CD4-positive, alpha-beta memory T cell (primary cell): ENCODE measurements at regions not wholly inside any gene's neighbourhood (a gene's known extent, or its start where the extent isn't known, plus 50 kb on each side); places are given as distances from the start of the nearest gene placed in this dataset.

Experiments
- CTCF ChIA-PET: fragments of 350-600 bp; sonication (Branson Sonifier 250); formaldehyde crosslinking; loops from one replicate; lab custom pipeline; 2021; ENCODE audit warnings: inconsistent platforms; ENCODE audit not compliant: partially characterized antibody; lab: Charles Lee
- POLR2A ChIA-PET: fragments of 350-600 bp; sonication (Branson Sonifier 250); formaldehyde crosslinking; loops from one replicate; lab custom pipeline; 2021; ENCODE audit not compliant: partially characterized antibody; lab: Charles Lee
- DNase-seq, 5 donors: peaks; one replicate each; pipeline versions ENCODE4 v3.0.0 to v3.0.0-alpha.2; 2020 to 2022; ENCODE audit warnings: mixed read lengths in 1 of 5
- H3K27ac ChIP-seq: one replicate; pipeline ENCODE4 v1.7.0; 2013; ENCODE audit warnings: low read depth, low read length
- H3K27me3 ChIP-seq: 2 replicates; pipeline ENCODE4 v1.7.0; 2013; ENCODE audit warnings: mild to moderate bottlenecking, low read length, moderate library complexity; ENCODE audit not compliant: insufficient read depth
- H3K36me3 ChIP-seq: 2 replicates; pipeline ENCODE4 v1.7.0; 2013; ENCODE audit warnings: mild to moderate bottlenecking, low read length, moderate library complexity; ENCODE audit not compliant: insufficient read depth
- H3K4me1 ChIP-seq: 2 replicates; pipeline ENCODE4 v1.7.0; 2013; ENCODE audit warnings: mild to moderate bottlenecking, low read length, moderate library complexity; ENCODE audit not compliant: insufficient read depth
- H3K4me3 ChIP-seq, 2 donors: one replicate each; pipeline ENCODE4 v1.7.0; 2013; ENCODE audit warnings: low read length in 2 of 2, mild to moderate bottlenecking in 1 of 2
- H3K9me3 ChIP-seq, 2 donors: one replicate each; pipeline ENCODE4 v1.7.0; 2013; ENCODE audit warnings: low read length in 2 of 2, control low read depth in 1 of 2; ENCODE audit not compliant: control insufficient read depth in 1 of 2
- H3K27ac Mint-ChIP-seq, 7 donors: one replicate each; pipeline ENCODE4 v1.8.0; 2020 to 2021; ENCODE audit warnings: mixed read lengths in 7 of 7, mild to moderate bottlenecking in 6 of 7, inconsistent platforms in 3 of 7, moderate library complexity in 3 of 7
- H3K27me3 Mint-ChIP-seq, 2 donors: one replicate each; pipeline ENCODE4 v1.8.0; 2020 to 2021; ENCODE audit warnings: mixed read lengths in 2 of 2
- H3K36me3 Mint-ChIP-seq, 2 donors: one replicate each; pipeline ENCODE4 v1.8.0; 2020 to 2021; ENCODE audit warnings: mixed read lengths in 2 of 2, inconsistent platforms in 1 of 2, mild to moderate bottlenecking in 1 of 2
- H3K4me1 Mint-ChIP-seq, 4 donors: one replicate each; pipeline ENCODE4 v1.8.0; 2020 to 2021; ENCODE audit warnings: mixed read lengths in 4 of 4, mild to moderate bottlenecking in 1 of 4
- H3K4me3 Mint-ChIP-seq, 8 donors: one replicate each; pipeline ENCODE4 v1.8.0; 2020 to 2021; ENCODE audit warnings: mixed read lengths in 8 of 8, mild to moderate bottlenecking in 7 of 8, moderate library complexity in 6 of 8, inconsistent platforms in 3 of 8
- H3K9me3 Mint-ChIP-seq, 8 donors: one replicate each; pipeline ENCODE4 v1.8.0; 2020 to 2021; ENCODE audit warnings: mixed read lengths in 8 of 8, mild to moderate bottlenecking in 5 of 8, inconsistent platforms in 3 of 8, moderate library complexity in 1 of 8
- intact Hi-C: fragments of 100-400 bp; cut with micrococcal nuclease; formaldehyde crosslinking; loops from one replicate; pipeline ENCODE4 v1.15.1; 2023

DNA sequence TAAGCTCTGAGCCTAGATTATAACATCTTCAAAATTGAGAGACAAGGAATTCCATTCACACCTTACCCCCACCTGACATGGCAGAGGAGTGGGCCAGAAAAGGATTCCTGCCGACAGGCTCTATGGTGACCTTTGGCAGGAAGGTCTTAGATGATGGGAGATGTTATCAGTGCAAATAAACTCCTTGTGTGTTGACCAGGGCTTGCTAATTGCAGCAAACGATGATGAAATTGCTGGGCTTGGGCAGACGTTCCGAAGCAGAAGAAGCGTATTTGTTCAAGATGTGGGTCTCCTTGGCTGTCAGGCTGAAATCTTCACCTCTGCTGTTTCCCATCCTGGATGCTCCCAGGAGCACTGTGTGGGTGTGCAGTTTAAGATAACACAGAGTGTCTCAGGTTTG, 183.7 kb upstream of the CADM1 start:
- H3K9me3 ChIP-seq: no peaks in the 10 kb centered on the region
- ChIA-PET POLR2A (no interaction called here), CTCF (no interaction called here)
- Mint-ChIP-seq H3K4me3 (no peak overlapping the region), H3K36me3 (no peaks in the 10 kb centered on the region), H3K27ac (no peak overlapping the region), H3K4me1 (no peaks in the 10 kb centered on the region), H3K27me3 (peaks cover 0 to 5% of the 10 kb centered on the region in 2 donors), H3K9me3 (peaks cover 0 to 19% (median 7%) of the 10 kb centered on the region in 8 donors)
- no peak overlapping the region for H3K4me3 ChIP-seq
- H3K27me3 ChIP-seq: no peaks in the 10 kb centered on the region
- H3K36me3 ChIP-seq: no peaks in the 10 kb centered on the region
- no peak overlapping the region for H3K27ac ChIP-seq
- H3K4me1 ChIP-seq: no peaks in the 10 kb centered on the region
- no peak for DNase-seq
- intact Hi-C loops: no loop called here

DNA sequence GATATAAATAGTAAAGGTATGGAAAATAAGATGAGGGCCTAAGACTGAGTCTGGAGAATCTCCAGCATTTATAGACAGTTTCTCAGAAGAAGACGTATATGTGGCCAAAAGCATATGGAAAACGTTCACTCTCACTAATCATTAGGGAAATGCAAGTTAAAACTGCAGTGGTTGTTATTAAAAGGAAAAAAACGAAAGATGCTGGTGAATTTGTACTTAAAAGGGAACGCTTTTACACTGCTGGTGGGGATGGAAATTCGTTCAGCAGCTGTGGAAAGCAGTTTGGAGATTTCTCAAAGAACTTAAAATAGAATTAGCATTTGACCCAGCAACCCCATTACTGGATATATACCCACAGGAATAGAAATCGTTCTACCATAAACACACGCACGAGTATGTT, 180.5 kb upstream of the CADM1 start:
- H3K9me3 ChIP-seq: no peaks in the 10 kb centered on the region
- no peaks in the 10 kb centered on the region for H3K4me1 ChIP-seq
- H3K27me3 Mint-ChIP-seq: peaks cover 0 to 5% of the 10 kb centered on the region in 2 donors
- H3K4me3 Mint-ChIP-seq: no peak overlapping the region
- H3K9me3 Mint-ChIP-seq: peaks cover 0 to 20% (median 10%) of the 10 kb centered on the region in 8 donors
- no peak overlapping the region for H3K27ac Mint-ChIP-seq
- H3K36me3 ChIP-seq: no peaks in the 10 kb centered on the region
- CTCF ChIA-PET: no interaction called here
- H3K27ac ChIP-seq: no peak overlapping the region
- no peaks in the 10 kb centered on the region for H3K36me3 Mint-ChIP-seq
- H3K4me3 ChIP-seq: no peak overlapping the region
- no peaks in the 10 kb centered on the region for H3K27me3 ChIP-seq
- DNase-seq: no peak
- intact Hi-C loops: no loop called here
- POLR2A ChIA-PET: no interaction called here
- no peaks in the 10 kb centered on the region for H3K4me1 Mint-ChIP-seq

DNA sequence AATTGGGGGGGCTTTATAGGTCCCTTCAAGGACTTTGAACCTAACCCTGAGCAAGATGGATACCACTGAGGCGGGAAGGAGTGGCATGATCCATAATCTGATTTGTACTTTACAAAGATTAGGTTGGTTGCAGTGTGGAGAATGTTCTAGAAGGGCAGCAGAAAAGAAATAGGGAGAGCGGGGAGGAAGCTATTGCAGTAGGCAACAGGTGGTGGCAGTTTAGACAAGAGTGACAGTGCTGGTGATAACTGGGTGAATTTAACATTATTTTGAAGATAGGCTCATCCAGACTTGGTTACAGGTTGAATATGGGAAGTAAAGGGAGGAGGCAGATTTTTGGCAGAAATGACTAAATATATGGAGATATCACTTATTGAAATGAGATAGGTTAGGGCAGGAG, 179.9 kb upstream of the CADM1 start:
- H3K4me3 Mint-ChIP-seq: no peak overlapping the region
- Histone ChIP-seq H3K27ac (no peak overlapping the region), H3K9me3 (no peaks in the 10 kb centered on the region), H3K4me3 (no peak overlapping the region), H3K27me3 (no peaks in the 10 kb centered on the region), H3K4me1 (no peaks in the 10 kb centered on the region), H3K36me3 (no peaks in the 10 kb centered on the region)
- intact Hi-C loops: no loop called here
- H3K27me3 Mint-ChIP-seq: peaks cover 0 to 5% of the 10 kb centered on the region in 2 donors
- no peaks in the 10 kb centered on the region for H3K4me1 Mint-ChIP-seq
- H3K9me3 Mint-ChIP-seq: peaks cover 0 to 20% (median 10%) of the 10 kb centered on the region in 8 donors
- no peaks in the 10 kb centered on the region for H3K36me3 Mint-ChIP-seq
- no peak for DNase-seq
- CTCF ChIA-PET: no interaction called here
- POLR2A ChIA-PET: no interaction called here
- no peak overlapping the region for H3K27ac Mint-ChIP-seq

GRCh38 chr11:115682888-115683287, 178.7 kb upstream of the CADM1 start:
- Mint-ChIP-seq H3K36me3 (no peaks in the 10 kb centered on the region), H3K4me3 (no peak overlapping the region), H3K9me3 (peaks cover 0 to 17% (median 10%) of the 10 kb centered on the region in 8 donors), H3K4me1 (no peaks in the 10 kb centered on the region), H3K27ac (no peak overlapping the region), H3K27me3 (peaks cover 0 to 5% of the 10 kb centered on the region in 2 donors)
- DNase-seq: no peak
- no peaks in the 10 kb centered on the region for H3K27me3 ChIP-seq
- ChIA-PET POLR2A (no interaction called here), CTCF (no interaction called here)
- H3K4me3 ChIP-seq: no peak overlapping the region
- H3K36me3 ChIP-seq: no peaks in the 10 kb centered on the region
- intact Hi-C loops: no loop called here
- no peaks in the 10 kb centered on the region for H3K9me3 ChIP-seq
- H3K4me1 ChIP-seq: no peaks in the 10 kb centered on the region
- H3K27ac ChIP-seq: no peak overlapping the region

DNA sequence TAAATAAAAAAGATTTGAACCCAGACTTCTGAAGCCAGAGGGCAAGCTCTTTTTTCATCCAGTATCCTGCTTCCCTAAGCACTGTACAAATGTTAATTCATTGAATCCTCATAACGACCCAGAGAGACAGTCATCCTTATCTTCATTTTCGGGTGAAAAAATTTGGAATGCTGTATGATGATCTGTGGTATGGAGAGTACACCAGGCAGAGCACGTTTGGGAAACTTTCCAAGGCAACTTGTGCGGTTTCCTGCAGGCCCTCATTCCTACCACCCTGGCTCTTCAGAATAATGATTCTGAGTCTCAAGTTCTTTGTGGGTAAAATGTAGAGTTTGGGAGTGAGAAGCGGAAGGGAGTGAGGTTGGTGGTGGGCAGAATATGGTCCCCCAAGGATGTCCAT, 177.9 kb upstream of the CADM1 start:
- CTCF ChIA-PET: no interaction called here
- no peak for DNase-seq
- peaks cover 0 to 12% (median 10%) of the 10 kb centered on the region in 8 donors for H3K9me3 Mint-ChIP-seq

DNA sequence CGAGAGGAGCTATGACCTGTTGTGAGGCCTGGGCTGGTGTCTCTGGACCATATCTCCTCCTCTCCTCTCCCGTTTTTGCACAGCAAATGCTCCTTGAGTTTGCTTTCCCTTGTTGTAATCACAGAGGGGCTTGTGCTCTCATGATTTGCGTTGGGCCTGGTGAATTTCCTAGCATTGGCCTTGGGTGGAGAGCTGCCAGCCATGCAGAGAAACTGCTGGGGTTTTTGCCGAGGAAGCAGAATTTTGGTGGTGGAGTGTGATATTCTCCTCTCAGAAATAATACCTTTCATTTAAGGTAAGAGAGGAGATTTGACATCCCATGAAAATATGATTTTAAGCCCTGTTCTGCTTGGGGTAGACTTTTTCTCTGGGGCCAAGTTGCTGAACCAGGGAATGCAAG, 175.7 kb upstream of the CADM1 start:
- no peaks in the 10 kb centered on the region for H3K36me3 ChIP-seq
- no peaks in the 10 kb centered on the region for H3K4me1 ChIP-seq
- intact Hi-C loops: no loop called here
- POLR2A ChIA-PET: no interaction called here
- CTCF ChIA-PET: no interaction called here
- no peak overlapping the region for H3K4me3 ChIP-seq
- Mint-ChIP-seq H3K9me3 (peaks cover 0 to 12% (median 3%) of the 10 kb centered on the region in 8 donors), H3K27me3 (peaks cover 1 to 3% of the 10 kb centered on the region in 2 donors), H3K4me1 (no peaks in the 10 kb centered on the region), H3K36me3 (no peaks in the 10 kb centered on the region), H3K27ac (no peak overlapping the region), H3K4me3 (no peak overlapping the region)
- no peaks in the 10 kb centered on the region for H3K9me3 ChIP-seq
- H3K27ac ChIP-seq: no peak overlapping the region
- DNase-seq: no peak
- no peaks in the 10 kb centered on the region for H3K27me3 ChIP-seq

More for the DNA sequence above, 177.9 kb upstream of the CADM1 start:
- H3K4me3 Mint-ChIP-seq: no peak overlapping the region
- H3K27ac Mint-ChIP-seq: no peak overlapping the region
- no peaks in the 10 kb centered on the region for H3K36me3 ChIP-seq
- H3K36me3 Mint-ChIP-seq: no peaks in the 10 kb centered on the region
- H3K27me3 Mint-ChIP-seq: peaks cover 0 to 5% of the 10 kb centered on the region in 2 donors
- H3K4me1 ChIP-seq: no peaks in the 10 kb centered on the region
- no peak overlapping the region for H3K27ac ChIP-seq
- intact Hi-C loops: no loop called here
- POLR2A ChIA-PET: no interaction called here
- H3K27me3 ChIP-seq: no peaks in the 10 kb centered on the region
- H3K4me3 ChIP-seq: no peak overlapping the region
- H3K9me3 ChIP-seq: no peaks in the 10 kb centered on the region
- no peaks in the 10 kb centered on the region for H3K4me1 Mint-ChIP-seq

- ChIA-PET POLR2A (no interaction called here), CTCF (no interaction called here)
- Mint-ChIP-seq H3K4me1 (no peaks in the 10 kb centered on the region), H3K36me3 (no peaks in the 10 kb centered on the region), H3K4me3 (no peak overlapping the region), H3K27ac (no peak overlapping the region), H3K9me3 (peaks cover 0 to 7% (median 3%) of the 10 kb centered on the region in 8 donors), H3K27me3 (peaks cover 1 to 3% of the 10 kb centered on the region in 2 donors)
- DNase-seq: no peak
- H3K36me3 ChIP-seq: no peaks in the 10 kb centered on the region
- H3K27ac ChIP-seq: no peak overlapping the region
- H3K4me3 ChIP-seq: no peak overlapping the region
- intact Hi-C loops: no loop called here
- H3K9me3 ChIP-seq: no peaks in the 10 kb centered on the region
- no peaks in the 10 kb centered on the region for H3K4me1 ChIP-seq
- no peaks in the 10 kb centered on the region for H3K27me3 ChIP-seq
These were observed 174.7 kb upstream of the CADM1 start for GRCh38 chr11:115678942-115679341.

DNA sequence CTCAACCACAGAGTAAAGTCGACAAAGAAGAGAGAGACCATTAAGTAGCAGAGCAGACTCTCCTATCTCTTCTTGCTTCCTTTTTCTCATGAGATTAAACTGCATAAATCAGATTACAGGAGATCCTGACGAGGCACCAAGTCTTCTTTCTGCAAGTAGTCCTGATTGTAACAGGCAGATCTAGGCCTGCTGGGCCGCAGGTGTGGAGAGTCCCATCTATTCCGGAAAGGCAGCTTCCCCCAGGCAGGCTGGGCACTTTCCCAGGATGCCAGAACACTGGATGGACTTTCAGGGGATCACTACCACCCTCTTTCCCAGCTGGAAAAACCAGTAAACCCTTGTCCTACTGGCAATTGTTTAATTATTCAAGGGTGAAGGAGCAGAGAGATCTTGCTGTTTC, 173.0 kb upstream of the CADM1 start:
- no peak for DNase-seq
- H3K27me3 Mint-ChIP-seq: peaks cover 0 to 1% of the 10 kb centered on the region in 2 donors
- no peaks in the 10 kb centered on the region for H3K9me3 ChIP-seq
- H3K27me3 ChIP-seq: no peaks in the 10 kb centered on the region
- H3K4me1 Mint-ChIP-seq: no peaks in the 10 kb centered on the region
- H3K4me1 ChIP-seq: no peaks in the 10 kb centered on the region
- H3K36me3 Mint-ChIP-seq: no peaks in the 10 kb centered on the region
- H3K27ac Mint-ChIP-seq: no peak overlapping the region
- no peak overlapping the region for H3K27ac ChIP-seq
- H3K36me3 ChIP-seq: no peaks in the 10 kb centered on the region
- POLR2A ChIA-PET: no interaction called here
- peaks cover 0 to 1% (median 0%) of the 10 kb centered on the region in 8 donors for H3K9me3 Mint-ChIP-seq
- no peak overlapping the region for H3K4me3 ChIP-seq
- intact Hi-C loops: no loop called here
- H3K4me3 Mint-ChIP-seq: no peak overlapping the region
- CTCF ChIA-PET: no interaction called here
